ENCODE measurements at regions not wholly inside any gene's neighbourhood (a gene's known extent, or its start where the extent isn't known, plus 50 kb on each side); places are given as distances from the start of the nearest gene placed in this dataset.

GRCh38 chr2:61597300-61598289, 59.4 kb upstream of the XPO1 start:
- TF ChIP-seq CTCF (IDR thresholded peaks at IDR 0.05): no peak
- TF ChIP-seq ZFX (IDR thresholded peaks at IDR 0.05; ENCODE audit: borderline replicate concordance): no peak

Measured in 22Rv1 (cell line).